GM04504 (cell line): ENCODE measurements at regions not wholly inside any gene's neighbourhood (a gene's known extent, or its start where the extent isn't known, plus 50 kb on each side); places are given as distances from the start of the nearest gene placed in this dataset.

ENCODE experiments used
- DNase-seq: peaks from one replicate; pipeline ENCODE4 v3.0.0-alpha.2; 2012; ENCODE audit warnings: low read depth

- no peak for DNase-seq
Observed at GRCh38 chr4:134343656-134344055, 142.1 kb upstream of the PABPC4L start.

- DNase-seq: no peak
Observed at GRCh38 chr4:134343081-134343480, 141.5 kb upstream of the PABPC4L start.

- no peak for DNase-seq
Observed at GRCh38 chr4:134337574-134337973, 136.0 kb upstream of the PABPC4L start.

GRCh38 chr4:134328741-134329140 is 127.2 kb upstream of the PABPC4L start:
- no peak for DNase-seq

GRCh38 chr4:134327274-134328122 is 125.9 kb upstream of the PABPC4L start:
- DNase-seq: no peak

GRCh38 chr4:134326866-134327265 is 125.3 kb upstream of the PABPC4L start:
- no peak for DNase-seq

- DNase-seq: no peak
Observed at GRCh38 chr4:134324179-134324578, 122.6 kb upstream of the PABPC4L start.

- DNase-seq: peak; percentile 12
Observed at GRCh38 chr4:134320048-134320447, 118.5 kb upstream of the PABPC4L start.

- no peak for DNase-seq
Observed at GRCh38 chr4:134313591-134313990, 112.0 kb upstream of the PABPC4L start.

GRCh38 chr4:134309715-134310114 is 108.1 kb upstream of the PABPC4L start:
- no peak for DNase-seq

- DNase-seq: no peak
Observed at GRCh38 chr4:134308910-134309309, 107.3 kb upstream of the PABPC4L start.

GRCh38 chr4:134298313-134298712 is 96.7 kb upstream of the PABPC4L start:
- DNase-seq: no peak

- no peak for DNase-seq
Observed at GRCh38 chr4:134297765-134298164, 96.2 kb upstream of the PABPC4L start.

GRCh38 chr4:134282680-134283079 is 81.1 kb upstream of the PABPC4L start:
- DNase-seq: no peak

- DNase-seq: peak; percentile 32
Observed at GRCh38 chr4:134278675-134279074, 77.1 kb upstream of the PABPC4L start.

GRCh38 chr4:134276476-134276875 is 74.9 kb upstream of the PABPC4L start:
- DNase-seq: peak; percentile 58

- DNase-seq: no peak
Observed at GRCh38 chr4:134260126-134260525, 58.5 kb upstream of the PABPC4L start.
